Stimulated activated naive CD8-positive, alpha-beta T cell treated with anti-CD3 and anti-CD28 coated beads, Interleukin-15, Interleukin-2, amounts not matched to agents 100 ng/mL and 50 ng/mL, for 24 hours (primary cell): ENCODE measurements at regions not wholly inside any gene's neighbourhood (a gene's known extent, or its start where the extent isn't known, plus 50 kb on each side); places are given as distances from the start of the nearest gene placed in this dataset.
"Not testable (repeated sequence)": the region's sequence is repeated elsewhere in the genome, so short reads cannot be mapped to it uniquely, and the experiment has no call there.

ENCODE experiments used
- H3K27ac Mint-ChIP-seq: one replicate; pipeline ENCODE4 v1.8.0; 2021; ENCODE audit warnings: mild to moderate bottlenecking, mixed read lengths
- H3K27me3 Mint-ChIP-seq: one replicate; pipeline ENCODE4 v1.8.0; 2021; ENCODE audit warnings: mixed read lengths
- H3K36me3 Mint-ChIP-seq: one replicate; pipeline ENCODE4 v1.8.0; 2021; ENCODE audit warnings: low read depth, mixed read lengths
- H3K4me1 Mint-ChIP-seq: one replicate; pipeline ENCODE4 v1.8.0; 2021; ENCODE audit warnings: low read depth, mixed read lengths
- H3K4me3 Mint-ChIP-seq: one replicate; pipeline ENCODE4 v1.8.0; 2021; ENCODE audit warnings: mild to moderate bottlenecking, mixed read lengths
- H3K9me3 Mint-ChIP-seq: one replicate; pipeline ENCODE4 v1.8.0; 2021; ENCODE audit warnings: mixed read lengths

- H3K36me3 Mint-ChIP-seq = no peaks in the 10 kb centered on the region
- peaks cover 3% of the 10 kb centered on the region for H3K27me3 Mint-ChIP-seq
- no peak overlapping the region for H3K4me3 Mint-ChIP-seq
- H3K9me3 Mint-ChIP-seq = no peaks in the 10 kb centered on the region
- no peaks in the 10 kb centered on the region for H3K4me1 Mint-ChIP-seq
- H3K27ac Mint-ChIP-seq = no peak overlapping the region
Measured at GRCh38 chr18:78826631-78827030, 153.0 kb upstream of the SALL3 start.

- Mint-ChIP-seq H3K27ac (no peak overlapping the region), H3K36me3 (no peaks in the 10 kb centered on the region), H3K4me3 (no peak overlapping the region), H3K27me3 (peaks cover 3% of the 10 kb centered on the region), H3K4me1 (no peaks in the 10 kb centered on the region), H3K9me3 (no peaks in the 10 kb centered on the region)
Measured at GRCh38 chr18:78827141-78827540, 152.5 kb upstream of the SALL3 start.

GRCh38 chr18:78828131-78828530 is 151.5 kb upstream of the SALL3 start:
- H3K27me3 Mint-ChIP-seq = peaks cover 3% of the 10 kb centered on the region
- H3K9me3 Mint-ChIP-seq = no peaks in the 10 kb centered on the region
- no peaks in the 10 kb centered on the region for H3K4me1 Mint-ChIP-seq
- H3K36me3 Mint-ChIP-seq = no peaks in the 10 kb centered on the region
- H3K27ac Mint-ChIP-seq = no peak overlapping the region
- no peak overlapping the region for H3K4me3 Mint-ChIP-seq

GRCh38 chr18:78829026-78829425 is 150.6 kb upstream of the SALL3 start:
- H3K27me3 Mint-ChIP-seq, H3K27ac Mint-ChIP-seq, H3K4me3 Mint-ChIP-seq, H3K36me3 Mint-ChIP-seq, H3K4me1 Mint-ChIP-seq, H3K9me3 Mint-ChIP-seq: not testable (repeated sequence)

- Mint-ChIP-seq H3K27ac (no peak overlapping the region), H3K4me1 (no peaks in the 10 kb centered on the region), H3K27me3 (no peaks in the 10 kb centered on the region), H3K36me3 (no peaks in the 10 kb centered on the region), H3K4me3 (no peak overlapping the region), H3K9me3 (no peaks in the 10 kb centered on the region)
Measured at GRCh38 chr18:78830161-78830560, 149.5 kb upstream of the SALL3 start.

- H3K9me3 Mint-ChIP-seq = peaks cover 2% of the 10 kb centered on the region
- no peak overlapping the region for H3K27ac Mint-ChIP-seq
Measured at GRCh38 chr18:78830826-78831225, 148.8 kb upstream of the SALL3 start.

GRCh38 chr18:78831603-78832002 is 148.0 kb upstream of the SALL3 start:
- no peaks in the 10 kb centered on the region for H3K36me3 Mint-ChIP-seq
- H3K4me1 Mint-ChIP-seq = no peaks in the 10 kb centered on the region
- no peaks in the 10 kb centered on the region for H3K27me3 Mint-ChIP-seq
- H3K27ac Mint-ChIP-seq = no peak overlapping the region
- peaks cover 4% of the 10 kb centered on the region for H3K9me3 Mint-ChIP-seq
- no peak overlapping the region for H3K4me3 Mint-ChIP-seq

More at GRCh38 chr18:78830826-78831225, 148.8 kb upstream of the SALL3 start:
- no peak overlapping the region for H3K4me3 Mint-ChIP-seq
- no peaks in the 10 kb centered on the region for H3K4me1 Mint-ChIP-seq
- H3K36me3 Mint-ChIP-seq = no peaks in the 10 kb centered on the region
- no peaks in the 10 kb centered on the region for H3K27me3 Mint-ChIP-seq

GRCh38 chr18:78833833-78834232 is 145.8 kb upstream of the SALL3 start:
- no peaks in the 10 kb centered on the region for H3K27me3 Mint-ChIP-seq
- peaks cover 10% of the 10 kb centered on the region for H3K9me3 Mint-ChIP-seq
- no peaks in the 10 kb centered on the region for H3K4me1 Mint-ChIP-seq
- H3K4me3 Mint-ChIP-seq = no peak overlapping the region
- no peak overlapping the region for H3K27ac Mint-ChIP-seq
- no peaks in the 10 kb centered on the region for H3K36me3 Mint-ChIP-seq

DNA sequence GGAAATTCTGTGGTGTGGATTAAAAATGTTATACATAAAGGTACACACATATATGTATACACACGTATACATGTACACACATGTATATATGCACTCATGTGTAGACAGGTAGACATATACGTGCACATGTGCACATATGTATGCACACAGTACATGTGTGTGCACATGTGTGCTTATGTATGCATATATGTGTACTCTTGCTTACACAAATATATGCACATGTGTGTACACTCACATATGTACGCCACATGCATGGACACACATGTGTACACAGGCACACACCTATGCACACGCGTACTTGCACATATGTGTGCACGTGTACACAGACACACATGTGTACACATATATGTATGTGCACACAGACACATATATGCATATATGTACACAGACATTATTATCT is 142.8 kb upstream of the SALL3 start:
- H3K4me1 Mint-ChIP-seq = no peaks in the 10 kb centered on the region
- H3K4me3 Mint-ChIP-seq = no peak overlapping the region
- H3K27me3 Mint-ChIP-seq = no peaks in the 10 kb centered on the region
- no peak overlapping the region for H3K27ac Mint-ChIP-seq
- H3K36me3 Mint-ChIP-seq = no peaks in the 10 kb centered on the region
- H3K9me3 Mint-ChIP-seq = peaks cover 28% of the 10 kb centered on the region

- H3K4me3 Mint-ChIP-seq = no peak overlapping the region
- H3K27ac Mint-ChIP-seq = no peak overlapping the region
- peaks cover 28% of the 10 kb centered on the region for H3K9me3 Mint-ChIP-seq
- no peaks in the 10 kb centered on the region for H3K4me1 Mint-ChIP-seq
- no peaks in the 10 kb centered on the region for H3K27me3 Mint-ChIP-seq
- no peaks in the 10 kb centered on the region for H3K36me3 Mint-ChIP-seq
Measured at GRCh38 chr18:78837754-78838153, 141.9 kb upstream of the SALL3 start.

DNA sequence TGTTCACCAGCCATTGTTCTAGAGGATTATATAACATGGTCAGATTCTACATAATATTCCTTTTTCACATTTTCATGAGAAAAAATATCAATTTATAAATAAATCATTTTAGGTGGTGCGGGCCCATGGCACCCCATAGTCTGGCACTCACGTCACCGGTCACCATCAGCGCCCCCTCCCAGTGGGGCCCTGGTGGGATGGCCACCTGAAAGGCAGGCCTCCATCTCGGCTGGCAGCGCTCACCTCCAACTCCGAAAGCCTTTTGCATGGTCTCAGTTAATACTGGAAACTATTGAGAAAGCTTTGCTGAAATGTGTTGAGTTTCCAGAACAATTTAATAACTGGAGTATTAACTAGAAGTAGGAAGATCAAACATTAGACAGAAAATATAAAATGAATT is 141.4 kb upstream of the SALL3 start:
- Mint-ChIP-seq H3K36me3 (no peaks in the 10 kb centered on the region), H3K27me3 (no peaks in the 10 kb centered on the region), H3K9me3 (peaks cover 28% of the 10 kb centered on the region), H3K4me1 (no peaks in the 10 kb centered on the region), H3K27ac (no peak overlapping the region), H3K4me3 (no peak overlapping the region)

DNA sequence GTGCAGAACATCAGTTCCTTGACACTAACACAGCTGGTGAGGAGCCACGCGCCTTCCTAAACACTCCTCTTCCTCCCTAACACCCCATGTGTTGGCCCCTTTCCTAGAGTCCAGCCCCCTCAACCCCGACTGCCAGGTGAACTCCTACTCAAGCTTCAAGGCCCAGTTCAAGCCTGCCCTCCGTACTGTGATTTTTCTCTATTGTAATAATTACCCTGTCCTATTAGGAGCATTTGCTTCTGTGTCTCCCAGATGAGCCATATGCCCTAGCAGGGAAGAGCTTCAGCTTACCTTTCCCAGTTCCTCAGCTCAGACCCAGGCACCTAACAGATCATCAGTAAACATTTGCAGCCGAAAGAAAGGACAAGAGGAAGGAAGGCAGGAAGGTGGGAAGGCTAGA is 130.6 kb upstream of the SALL3 start:
- no peak overlapping the region for H3K4me3 Mint-ChIP-seq
- H3K9me3 Mint-ChIP-seq = peaks cover 37% of the 10 kb centered on the region
- H3K36me3 Mint-ChIP-seq = no peaks in the 10 kb centered on the region
- H3K27ac Mint-ChIP-seq = no peak overlapping the region
- H3K27me3 Mint-ChIP-seq = peaks cover 17% of the 10 kb centered on the region
- no peaks in the 10 kb centered on the region for H3K4me1 Mint-ChIP-seq

- no peak overlapping the region for H3K4me3 Mint-ChIP-seq
- H3K36me3 Mint-ChIP-seq = no peaks in the 10 kb centered on the region
- H3K27ac Mint-ChIP-seq = no peak overlapping the region
- H3K4me1 Mint-ChIP-seq = no peaks in the 10 kb centered on the region
- H3K27me3 Mint-ChIP-seq = peaks cover 17% of the 10 kb centered on the region
- peaks cover 37% of the 10 kb centered on the region for H3K9me3 Mint-ChIP-seq
Measured at GRCh38 chr18:78849458-78849857, 130.2 kb upstream of the SALL3 start.

GRCh38 chr18:78853341-78853740 is 126.3 kb upstream of the SALL3 start:
- Mint-ChIP-seq H3K4me3 (no peak overlapping the region), H3K27ac (no peak overlapping the region)

DNA sequence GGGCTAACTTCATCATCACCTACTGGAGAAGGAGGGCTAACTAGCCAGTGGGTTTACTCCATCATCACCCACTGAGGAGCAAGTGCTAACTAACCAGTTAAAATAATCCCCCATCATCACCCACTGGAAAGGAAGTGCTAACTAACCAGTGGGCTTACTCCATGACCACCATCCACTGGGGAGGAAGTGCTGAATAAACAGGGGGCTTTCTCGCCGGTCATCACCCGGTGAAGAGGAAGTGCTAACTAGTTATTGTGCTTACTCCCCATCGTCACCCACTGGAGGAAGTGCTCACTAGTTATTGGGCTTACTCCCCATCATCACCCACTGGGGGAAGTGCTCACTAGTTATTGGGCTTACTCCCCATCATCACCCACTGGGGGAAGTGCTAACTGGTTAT is 124.4 kb upstream of the SALL3 start:
- no peaks in the 10 kb centered on the region for H3K36me3 Mint-ChIP-seq
- no peak overlapping the region for H3K27ac Mint-ChIP-seq
- H3K4me3 Mint-ChIP-seq = no peak overlapping the region
- H3K27me3 Mint-ChIP-seq = no peaks in the 10 kb centered on the region
- H3K4me1 Mint-ChIP-seq = no peaks in the 10 kb centered on the region
- H3K9me3 Mint-ChIP-seq = peaks cover 10% of the 10 kb centered on the region

More at GRCh38 chr18:78853341-78853740, 126.3 kb upstream of the SALL3 start:
- Mint-ChIP-seq H3K27me3 (peaks cover 4% of the 10 kb centered on the region), H3K4me1 (no peaks in the 10 kb centered on the region), H3K9me3 (peaks cover 19% of the 10 kb centered on the region), H3K36me3 (no peaks in the 10 kb centered on the region)

DNA sequence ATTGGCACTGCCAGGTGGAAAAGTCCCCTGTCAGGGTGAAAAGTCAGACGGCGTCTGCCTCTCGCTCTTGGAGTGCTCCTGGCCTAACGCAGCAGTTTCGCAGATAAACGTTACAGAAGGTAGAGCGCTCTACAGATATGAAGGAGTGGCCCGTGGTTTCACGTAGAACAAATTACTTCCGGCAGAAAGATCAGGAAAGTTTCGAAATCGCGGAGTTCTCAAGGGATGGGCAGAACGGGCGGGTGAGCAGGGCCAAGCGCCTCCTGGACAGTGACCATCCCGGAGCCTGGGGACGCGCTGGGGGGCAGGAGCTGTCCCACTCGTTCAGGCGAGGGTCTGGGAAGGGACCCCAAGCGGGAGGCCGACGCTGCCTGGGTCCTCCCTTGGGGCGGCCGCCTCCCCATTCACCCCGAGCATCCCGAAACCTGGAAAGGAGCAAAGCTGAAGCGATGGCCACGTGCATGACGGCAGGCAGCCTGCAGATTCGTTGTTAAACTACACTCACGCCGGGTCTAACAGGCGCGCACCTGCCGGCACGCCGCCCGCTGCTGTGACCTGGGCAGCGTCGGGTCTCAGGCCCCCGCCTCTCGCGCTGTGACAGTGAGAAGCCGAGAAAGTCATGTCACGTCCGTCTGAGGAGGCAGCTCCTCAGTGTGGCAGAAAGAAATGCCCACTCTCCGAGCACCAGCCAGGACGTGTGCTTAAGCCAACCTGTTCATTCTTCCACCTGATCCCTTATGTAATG is 122.9 kb upstream of the SALL3 start:
- no peaks in the 10 kb centered on the region for H3K36me3 Mint-ChIP-seq
- H3K9me3 Mint-ChIP-seq = peaks cover 5% of the 10 kb centered on the region
- H3K27me3 Mint-ChIP-seq = peaks cover 3% of the 10 kb centered on the region
- H3K27ac Mint-ChIP-seq = no peak overlapping the region
- H3K4me3 Mint-ChIP-seq = no peak overlapping the region
- H3K4me1 Mint-ChIP-seq = no peaks in the 10 kb centered on the region
